ENCODE measurements at regions not wholly inside any gene's neighbourhood (a gene's known extent, or its start where the extent isn't known, plus 50 kb on each side); places are given as distances from the start of the nearest gene placed in this dataset.

GRCh38 chr5:138700581-138701362 is 52.5 kb upstream of the CTNNA1 start:
- Histone ChIP-seq H3K4me1 (ENCODE audit: control insufficient read depth, extremely low read depth, insufficient read depth, low read length) (peaks cover 18% of the 10 kb centered on the region), H4K20me1 (ENCODE audit: control insufficient read depth, extremely low read depth, insufficient read depth, low read length) (no peaks in the 10 kb centered on the region), H3K27me3 (ENCODE audit: control insufficient read depth, extremely low read depth, insufficient read depth, low read length) (no peaks in the 10 kb centered on the region), H3K9me3 (ENCODE audit: control insufficient read depth, low read depth, low read length) (no peaks in the 10 kb centered on the region), H3K27ac (ENCODE audit: control insufficient read depth, insufficient read depth, low read length) (no peak overlapping the region), H3K9ac (ENCODE audit: control insufficient read depth, extremely low read depth, insufficient read depth, low read length) (no peak overlapping the region), H2AFZ (ENCODE audit: control insufficient read depth, low read length) (no peak overlapping the region), H3K36me3 (ENCODE audit: control insufficient read depth in 2 of 2, extremely low read depth in 1 of 2, insufficient read depth in 2 of 2, low read length in 2 of 2) (no peaks in the 10 kb centered on the region), H3K4me2 (ENCODE audit: control insufficient read depth, extremely low read depth, insufficient read depth, low read depth, low read length) (no peak overlapping the region), H3K79me2 (ENCODE audit: control insufficient read depth, insufficient read depth, low read length) (no peaks in the 10 kb centered on the region), H3K9me1 (ENCODE audit: control insufficient read depth, extremely low read depth, insufficient read depth, low read length) (no peaks in the 10 kb centered on the region), H3K4me3 (ENCODE audit: control insufficient read depth in 2 of 3, extremely low read depth in 1 of 3, insufficient read depth in 2 of 3, low read depth in 1 of 3, low read length in 3 of 3) (no peak overlapping the region)
- TF ChIP-seq EZH2 (IDR thresholded peaks at IDR 0.05; ENCODE audit: low read length) (no peak), CTCF (optimal IDR thresholded peaks at IDR 0.05 in 1 of 3, IDR thresholded peaks at IDR 0.05 in 1 of 3, conservative IDR thresholded peaks at IDR 0.05 in 1 of 3; ENCODE audit: extremely low read depth in 1 of 3, insufficient read depth in 2 of 3, low read length in 3 of 3) (no peak)
- DNase-seq (ENCODE audit: low read depth, low spot score) = no peak
- dilution Hi-C loops (cut with MboI; ENCODE audit: extremely low pct_ligation_motif_present, low sequenced_read_pairs) = no loop called here
- FAIRE-seq = no peak

- Histone ChIP-seq H3K9me3 (ENCODE audit: control insufficient read depth, low read depth, low read length) (no peaks in the 10 kb centered on the region), H3K4me2 (ENCODE audit: control insufficient read depth, extremely low read depth, insufficient read depth, low read depth, low read length) (no peak overlapping the region), H3K79me2 (ENCODE audit: control insufficient read depth, insufficient read depth, low read length) (no peaks in the 10 kb centered on the region), H3K27me3 (ENCODE audit: control insufficient read depth, extremely low read depth, insufficient read depth, low read length) (no peaks in the 10 kb centered on the region), H3K4me3 (ENCODE audit: control insufficient read depth in 2 of 3, extremely low read depth in 1 of 3, insufficient read depth in 2 of 3, low read depth in 1 of 3, low read length in 3 of 3) (no peak overlapping the region), H3K4me1 (ENCODE audit: control insufficient read depth, extremely low read depth, insufficient read depth, low read length) (peaks cover 21% of the 10 kb centered on the region), H4K20me1 (ENCODE audit: control insufficient read depth, extremely low read depth, insufficient read depth, low read length) (no peaks in the 10 kb centered on the region), H3K36me3 (ENCODE audit: control insufficient read depth in 2 of 2, extremely low read depth in 1 of 2, insufficient read depth in 2 of 2, low read length in 2 of 2) (no peaks in the 10 kb centered on the region), H3K9me1 (ENCODE audit: control insufficient read depth, extremely low read depth, insufficient read depth, low read length) (no peaks in the 10 kb centered on the region), H3K27ac (ENCODE audit: control insufficient read depth, insufficient read depth, low read length) (no peak overlapping the region), H2AFZ (ENCODE audit: control insufficient read depth, low read length) (no peak overlapping the region), H3K9ac (ENCODE audit: control insufficient read depth, extremely low read depth, insufficient read depth, low read length) (no peak overlapping the region)
- dilution Hi-C loops (cut with MboI; ENCODE audit: extremely low pct_ligation_motif_present, low sequenced_read_pairs) = no loop called here
- TF ChIP-seq EZH2 (IDR thresholded peaks at IDR 0.05; ENCODE audit: low read length) = no peak
- TF ChIP-seq CTCF (optimal IDR thresholded peaks at IDR 0.05 in 1 of 3, IDR thresholded peaks at IDR 0.05 in 1 of 3, conservative IDR thresholded peaks at IDR 0.05 in 1 of 3; ENCODE audit: extremely low read depth in 1 of 3, insufficient read depth in 2 of 3, low read length in 3 of 3) = no peak
- FAIRE-seq (no peak), DNase-seq (ENCODE audit: low read depth, low spot score) (no peak)
These were observed 53.7 kb upstream of the CTNNA1 start for GRCh38 chr5:138699482-138699881.
